ENCODE measurements at regions not wholly inside any gene's neighbourhood (a gene's known extent, or its start where the extent isn't known, plus 50 kb on each side); places are given as distances from the start of the nearest gene placed in this dataset.

- H3K9ac ChIP-seq (ENCODE audit: low read depth in 1 of 2, low read length in 2 of 2): no peak overlapping the region
- H3K9me3 ChIP-seq (ENCODE audit: control insufficient read depth in 1 of 2, low read length in 2 of 2): no peaks in the 10 kb centered on the region
- H3K27ac ChIP-seq (ENCODE audit: low read depth, low read length): no peak overlapping the region
- no peak overlapping the region for H3K4me3 ChIP-seq (ENCODE audit: low read depth in 1 of 2, low read length in 2 of 2)
- H3K36me3 ChIP-seq (ENCODE audit: control insufficient read depth in 1 of 2, insufficient read depth in 2 of 2, low read length in 2 of 2): no peaks in the 10 kb centered on the region
- peaks cover 11 to 28% of the 10 kb centered on the region in 2 donors for H3K27me3 ChIP-seq (ENCODE audit: control insufficient read depth in 1 of 2, insufficient read depth in 2 of 2, low read length in 2 of 2)
- H3K4me1 ChIP-seq (ENCODE audit: control insufficient read depth in 1 of 2, insufficient read depth in 2 of 2, low read length in 2 of 2): no peaks in the 10 kb centered on the region
These were observed 120.7 kb upstream of the MYL2 start for GRCh38 chr12:111041091-111041490.

- Histone ChIP-seq H3K9me3 (ENCODE audit: control insufficient read depth in 1 of 2, low read length in 2 of 2) (no peaks in the 10 kb centered on the region), H3K36me3 (ENCODE audit: control insufficient read depth in 1 of 2, insufficient read depth in 2 of 2, low read length in 2 of 2) (no peaks in the 10 kb centered on the region), H3K27ac (ENCODE audit: low read depth, low read length) (no peak overlapping the region), H3K4me3 (ENCODE audit: low read depth in 1 of 2, low read length in 2 of 2) (no peak overlapping the region), H3K27me3 (ENCODE audit: control insufficient read depth in 1 of 2, insufficient read depth in 2 of 2, low read length in 2 of 2) (peaks cover 14 to 32% of the 10 kb centered on the region in 2 donors), H3K4me1 (ENCODE audit: control insufficient read depth in 1 of 2, insufficient read depth in 2 of 2, low read length in 2 of 2) (no peaks in the 10 kb centered on the region), H3K9ac (ENCODE audit: low read depth in 1 of 2, low read length in 2 of 2) (no peak overlapping the region)
These were observed 120.3 kb upstream of the MYL2 start for GRCh38 chr12:111040690-111041089.

- H3K9ac ChIP-seq (ENCODE audit: low read depth in 1 of 2, low read length in 2 of 2): no peak overlapping the region
- no peak overlapping the region for H3K27ac ChIP-seq (ENCODE audit: low read depth, low read length)
- H3K9me3 ChIP-seq (ENCODE audit: control insufficient read depth in 1 of 2, low read length in 2 of 2): no peaks in the 10 kb centered on the region
- H3K36me3 ChIP-seq (ENCODE audit: control insufficient read depth in 1 of 2, insufficient read depth in 2 of 2, low read length in 2 of 2): no peaks in the 10 kb centered on the region
- no peak overlapping the region for H3K4me3 ChIP-seq (ENCODE audit: low read depth in 1 of 2, low read length in 2 of 2)
- H3K27me3 ChIP-seq (ENCODE audit: control insufficient read depth in 1 of 2, insufficient read depth in 2 of 2, low read length in 2 of 2): peaks cover 22 to 40% of the 10 kb centered on the region in 2 donors
- H3K4me1 ChIP-seq (ENCODE audit: control insufficient read depth in 1 of 2, insufficient read depth in 2 of 2, low read length in 2 of 2): no peaks in the 10 kb centered on the region
These were observed 118.6 kb upstream of the MYL2 start for GRCh38 chr12:111038941-111039340.

- Histone ChIP-seq H3K27me3 (ENCODE audit: control insufficient read depth in 1 of 2, insufficient read depth in 2 of 2, low read length in 2 of 2) (peaks cover 26 to 44% of the 10 kb centered on the region in 2 donors), H3K9ac (ENCODE audit: low read depth in 1 of 2, low read length in 2 of 2) (no peak overlapping the region), H3K36me3 (ENCODE audit: control insufficient read depth in 1 of 2, insufficient read depth in 2 of 2, low read length in 2 of 2) (no peaks in the 10 kb centered on the region), H3K27ac (ENCODE audit: low read depth, low read length) (no peak overlapping the region), H3K9me3 (ENCODE audit: control insufficient read depth in 1 of 2, low read length in 2 of 2) (no peaks in the 10 kb centered on the region), H3K4me1 (ENCODE audit: control insufficient read depth in 1 of 2, insufficient read depth in 2 of 2, low read length in 2 of 2) (no peaks in the 10 kb centered on the region), H3K4me3 (ENCODE audit: low read depth in 1 of 2, low read length in 2 of 2) (no peak overlapping the region)
These were observed 117.7 kb upstream of the MYL2 start for GRCh38 chr12:111038077-111038476.

GRCh38 chr12:111037047-111037446, 116.7 kb upstream of the MYL2 start:
- Histone ChIP-seq H3K9ac (ENCODE audit: low read depth in 1 of 2, low read length in 2 of 2) (no peak overlapping the region), H3K4me1 (ENCODE audit: control insufficient read depth in 1 of 2, insufficient read depth in 2 of 2, low read length in 2 of 2) (no peaks in the 10 kb centered on the region), H3K9me3 (ENCODE audit: control insufficient read depth in 1 of 2, low read length in 2 of 2) (no peaks in the 10 kb centered on the region), H3K36me3 (ENCODE audit: control insufficient read depth in 1 of 2, insufficient read depth in 2 of 2, low read length in 2 of 2) (no peaks in the 10 kb centered on the region), H3K4me3 (ENCODE audit: low read depth in 1 of 2, low read length in 2 of 2) (no peak overlapping the region), H3K27me3 (ENCODE audit: control insufficient read depth in 1 of 2, insufficient read depth in 2 of 2, low read length in 2 of 2) (peaks cover 26 to 54% of the 10 kb centered on the region in 2 donors), H3K27ac (ENCODE audit: low read depth, low read length) (no peak overlapping the region)

- Histone ChIP-seq H3K27ac (ENCODE audit: low read depth, low read length) (no peak overlapping the region), H3K4me3 (ENCODE audit: low read depth in 1 of 2, low read length in 2 of 2) (no peak overlapping the region)
These were observed 115.4 kb upstream of the MYL2 start for GRCh38 chr12:111035578-111036301.

GRCh38 chr12:111034886-111035577, 114.7 kb upstream of the MYL2 start:
- H3K4me3 ChIP-seq (ENCODE audit: low read depth in 1 of 2, low read length in 2 of 2): no peak overlapping the region
- H3K36me3 ChIP-seq (ENCODE audit: control insufficient read depth in 1 of 2, insufficient read depth in 2 of 2, low read length in 2 of 2): no peaks in the 10 kb centered on the region
- H3K9me3 ChIP-seq (ENCODE audit: control insufficient read depth in 1 of 2, low read length in 2 of 2): no peaks in the 10 kb centered on the region
- H3K27ac ChIP-seq (ENCODE audit: low read depth, low read length): no peak overlapping the region
- no peak overlapping the region for H3K9ac ChIP-seq (ENCODE audit: low read depth in 1 of 2, low read length in 2 of 2)
- H3K27me3 ChIP-seq (ENCODE audit: control insufficient read depth in 1 of 2, insufficient read depth in 2 of 2, low read length in 2 of 2): peaks cover 26 to 70% of the 10 kb centered on the region in 2 donors
- H3K4me1 ChIP-seq (ENCODE audit: control insufficient read depth in 1 of 2, insufficient read depth in 2 of 2, low read length in 2 of 2): no peaks in the 10 kb centered on the region

More at GRCh38 chr12:111035578-111036301, 115.4 kb upstream of the MYL2 start:
- H3K9ac ChIP-seq (ENCODE audit: low read depth in 1 of 2, low read length in 2 of 2): no peak overlapping the region
- H3K9me3 ChIP-seq (ENCODE audit: control insufficient read depth in 1 of 2, low read length in 2 of 2): no peaks in the 10 kb centered on the region
- H3K27me3 ChIP-seq (ENCODE audit: control insufficient read depth in 1 of 2, insufficient read depth in 2 of 2, low read length in 2 of 2): peaks cover 26 to 63% of the 10 kb centered on the region in 2 donors
- no peaks in the 10 kb centered on the region for H3K4me1 ChIP-seq (ENCODE audit: control insufficient read depth in 1 of 2, insufficient read depth in 2 of 2, low read length in 2 of 2)
- no peaks in the 10 kb centered on the region for H3K36me3 ChIP-seq (ENCODE audit: control insufficient read depth in 1 of 2, insufficient read depth in 2 of 2, low read length in 2 of 2)

- Histone ChIP-seq H3K36me3 (ENCODE audit: control insufficient read depth in 1 of 2, insufficient read depth in 2 of 2, low read length in 2 of 2) (no peaks in the 10 kb centered on the region), H3K9me3 (ENCODE audit: control insufficient read depth in 1 of 2, low read length in 2 of 2) (no peaks in the 10 kb centered on the region), H3K9ac (ENCODE audit: low read depth in 1 of 2, low read length in 2 of 2) (no peak within 1 kb of the TSS), H3K4me1 (ENCODE audit: control insufficient read depth in 1 of 2, insufficient read depth in 2 of 2, low read length in 2 of 2) (no peaks in the 10 kb centered on the region), H3K27me3 (ENCODE audit: control insufficient read depth in 1 of 2, insufficient read depth in 2 of 2, low read length in 2 of 2) (peaks cover 26 to 73% of the 10 kb centered on the region in 2 donors), H3K4me3 (ENCODE audit: low read depth in 1 of 2, low read length in 2 of 2) (no peak within 1 kb of the TSS), H3K27ac (ENCODE audit: low read depth, low read length) (no peak within 1 kb of the TSS)
These were observed 113.9 kb upstream of the MYL2 start, which contains the start of gene CUX2 for GRCh38 chr12:111034083-111034885. CUX2 (plus strand) TSS chr12:111034165.

- no peak overlapping the region for H3K4me3 ChIP-seq (ENCODE audit: low read depth in 1 of 2, low read length in 2 of 2)
- H3K27me3 ChIP-seq (ENCODE audit: control insufficient read depth in 1 of 2, insufficient read depth in 2 of 2, low read length in 2 of 2): peaks cover 26 to 73% of the 10 kb centered on the region in 2 donors
These were observed 113.1 kb upstream of the MYL2 start for GRCh38 chr12:111033281-111034082.

More at GRCh38 chr12:111033281-111034082, 113.1 kb upstream of the MYL2 start:
- H3K27ac ChIP-seq (ENCODE audit: low read depth, low read length): no peak overlapping the region
- H3K36me3 ChIP-seq (ENCODE audit: control insufficient read depth in 1 of 2, insufficient read depth in 2 of 2, low read length in 2 of 2): no peaks in the 10 kb centered on the region
- H3K9ac ChIP-seq (ENCODE audit: low read depth in 1 of 2, low read length in 2 of 2): no peak overlapping the region
- H3K9me3 ChIP-seq (ENCODE audit: control insufficient read depth in 1 of 2, low read length in 2 of 2): no peaks in the 10 kb centered on the region
- H3K4me1 ChIP-seq (ENCODE audit: control insufficient read depth in 1 of 2, insufficient read depth in 2 of 2, low read length in 2 of 2): no peaks in the 10 kb centered on the region

All from duodenal mucosa (tissue), 2 donors.